Gastroesophageal sphincter (tissue), 3 donors: ENCODE measurements at regions not wholly inside any gene's neighbourhood (a gene's known extent, or its start where the extent isn't known, plus 50 kb on each side); places are given as distances from the start of the nearest gene placed in this dataset.

Source experiments
- POLR2A ChIP-seq, 2 donors: fragments of 450-650 bp; IDR thresholded peaks; one replicate each; pipeline ENCODE4 v1.6.1; 2017; ENCODE audit warnings: antibody characterized with exemption in 2 of 2, mild to moderate bottlenecking in 2 of 2, moderate library complexity in 1 of 2
- POLR2AphosphoS5 ChIP-seq: sonication (generic); formaldehyde crosslinking; IDR thresholded peaks from one replicate; pipeline ENCODE4 v1.6.1; 2017; ENCODE audit warnings: antibody characterized with exemption
- TF ChIP-seq, protein P1 (sequence below), 4 experiments: fragments of 200-600 bp in 2 of 4; fragments of 450-650 bp in 2 of 4; sonication (generic) in 1 of 4; IDR thresholded peaks; one replicate each; pipeline ENCODE4 v1.5.1; 2017 to 2019; ENCODE audit warnings: antibody characterized with exemption in 4 of 4, mild to moderate bottlenecking in 2 of 4, moderate library complexity in 2 of 4

DNA sequence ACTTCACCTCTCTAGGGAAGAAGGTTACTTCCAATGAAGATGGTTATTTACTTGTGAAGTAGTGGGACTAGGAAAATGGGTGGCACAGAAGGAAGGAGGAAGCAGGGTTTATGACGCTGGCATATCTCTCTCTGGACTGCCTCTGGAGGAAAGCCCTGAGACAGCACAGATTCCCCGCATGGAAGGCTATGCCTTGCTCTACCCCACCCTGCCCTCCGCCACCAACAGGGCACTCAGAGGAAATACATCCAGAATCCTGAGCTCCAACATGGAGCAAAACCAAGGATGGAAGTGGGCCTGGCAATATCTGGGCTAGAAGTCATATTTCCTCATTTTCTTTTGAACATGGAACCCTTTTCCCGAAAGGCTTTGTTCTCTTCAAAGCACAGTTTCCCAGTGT, 346.9 kb downstream of the ZSWIM6 start:
- TF ChIP-seq POLR2AphosphoS5, result no peak
- TF ChIP-seq, protein P1, sequence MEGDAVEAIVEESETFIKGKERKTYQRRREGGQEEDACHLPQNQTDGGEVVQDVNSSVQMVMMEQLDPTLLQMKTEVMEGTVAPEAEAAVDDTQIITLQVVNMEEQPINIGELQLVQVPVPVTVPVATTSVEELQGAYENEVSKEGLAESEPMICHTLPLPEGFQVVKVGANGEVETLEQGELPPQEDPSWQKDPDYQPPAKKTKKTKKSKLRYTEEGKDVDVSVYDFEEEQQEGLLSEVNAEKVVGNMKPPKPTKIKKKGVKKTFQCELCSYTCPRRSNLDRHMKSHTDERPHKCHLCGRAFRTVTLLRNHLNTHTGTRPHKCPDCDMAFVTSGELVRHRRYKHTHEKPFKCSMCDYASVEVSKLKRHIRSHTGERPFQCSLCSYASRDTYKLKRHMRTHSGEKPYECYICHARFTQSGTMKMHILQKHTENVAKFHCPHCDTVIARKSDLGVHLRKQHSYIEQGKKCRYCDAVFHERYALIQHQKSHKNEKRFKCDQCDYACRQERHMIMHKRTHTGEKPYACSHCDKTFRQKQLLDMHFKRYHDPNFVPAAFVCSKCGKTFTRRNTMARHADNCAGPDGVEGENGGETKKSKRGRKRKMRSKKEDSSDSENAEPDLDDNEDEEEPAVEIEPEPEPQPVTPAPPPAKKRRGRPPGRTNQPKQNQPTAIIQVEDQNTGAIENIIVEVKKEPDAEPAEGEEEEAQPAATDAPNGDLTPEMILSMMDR (IDR thresholded peaks at IDR 0.05), result no peak
- no peak for TF ChIP-seq POLR2A (IDR thresholded peaks at IDR 0.05)
